ENCODE measurements at regions not wholly inside any gene's neighbourhood (a gene's known extent, or its start where the extent isn't known, plus 50 kb on each side); places are given as distances from the start of the nearest gene placed in this dataset.
"Not testable (repeated sequence)": the region's sequence is repeated elsewhere in the genome, so short reads cannot be mapped to it uniquely, and the experiment has no call there.

DNA sequence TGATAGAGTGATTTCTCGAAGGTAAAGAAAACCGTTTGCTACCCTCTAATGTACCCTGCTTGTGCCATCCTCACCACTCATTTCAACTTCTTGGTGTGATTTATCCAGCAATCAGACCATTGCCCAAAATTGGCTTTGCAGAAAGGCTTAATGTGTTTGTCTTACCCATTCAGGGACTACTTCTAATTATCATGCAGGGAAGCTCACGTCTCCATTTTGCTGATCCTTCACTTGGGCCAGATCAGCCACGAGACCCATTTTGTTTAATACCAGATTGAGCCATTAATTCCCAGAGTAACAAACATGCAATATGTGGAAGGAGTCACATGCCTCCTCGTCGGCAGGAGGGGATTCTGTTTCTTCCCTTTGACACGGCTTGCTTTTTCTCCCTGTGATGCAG, 51.1 kb upstream of the CRY1 start:
- no peak for DNase-seq (ENCODE audit: low read depth)

DNA sequence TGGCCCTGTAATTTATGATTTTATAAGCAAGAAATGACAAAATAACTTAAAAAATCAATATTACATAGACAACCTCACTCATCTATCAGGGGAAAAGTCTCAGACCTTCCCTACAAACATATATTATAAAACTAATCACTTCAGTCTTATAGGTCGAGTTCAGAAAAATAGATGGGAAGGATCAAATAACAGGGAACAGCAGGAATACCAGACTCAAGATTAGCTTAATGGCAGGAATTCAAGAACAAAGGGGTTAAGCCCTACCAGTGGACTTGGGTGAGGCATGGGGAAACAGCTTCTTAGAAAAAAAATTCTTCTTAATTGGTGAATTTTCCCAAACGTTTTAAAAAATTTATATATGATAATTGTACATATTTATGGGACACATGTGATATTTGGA, 51.6 kb upstream of the CRY1 start:
- no peak for DNase-seq (ENCODE audit: low read depth)

DNA sequence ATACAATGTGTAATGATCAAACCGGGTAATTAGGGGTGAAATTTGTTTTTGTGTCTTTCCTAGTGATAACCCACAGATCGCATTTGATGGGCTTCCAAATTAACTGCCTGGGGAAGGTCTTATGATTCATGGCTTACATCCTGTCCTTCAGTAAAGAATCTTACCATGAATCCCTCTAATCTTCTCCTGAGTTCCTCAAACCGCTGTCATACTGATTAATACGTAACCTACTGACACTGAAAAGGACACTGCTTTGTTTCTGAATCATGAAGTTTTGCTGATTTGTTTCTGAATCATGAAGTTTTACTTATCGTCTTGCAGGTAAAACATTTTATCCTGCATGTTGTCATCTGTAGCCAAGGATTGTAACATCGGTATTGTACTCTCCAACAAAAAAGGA, 52.0 kb upstream of the CRY1 start:
- DNase-seq (ENCODE audit: low read depth): no peak

DNA sequence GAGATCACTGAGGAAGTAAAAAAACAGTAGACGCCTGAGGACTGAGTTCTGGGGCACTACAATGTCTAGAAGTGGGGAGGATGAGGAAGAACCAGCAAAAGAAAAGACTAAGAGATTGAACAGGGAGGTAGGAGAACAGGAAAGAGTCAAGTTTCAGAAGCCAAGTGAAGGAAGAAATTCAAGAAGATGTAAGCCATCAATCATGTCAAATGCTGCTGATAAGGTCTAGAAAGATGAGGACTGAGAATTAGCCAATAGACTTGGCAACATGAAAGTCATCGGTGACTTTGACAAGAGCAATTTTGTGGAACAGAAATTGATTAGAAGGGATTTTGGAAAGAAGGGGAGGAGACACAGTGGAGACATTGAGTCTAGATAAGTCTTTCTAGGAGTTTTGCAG, 54.8 kb upstream of the CRY1 start:
- DNase-seq (ENCODE audit: low read depth): no peak

DNA sequence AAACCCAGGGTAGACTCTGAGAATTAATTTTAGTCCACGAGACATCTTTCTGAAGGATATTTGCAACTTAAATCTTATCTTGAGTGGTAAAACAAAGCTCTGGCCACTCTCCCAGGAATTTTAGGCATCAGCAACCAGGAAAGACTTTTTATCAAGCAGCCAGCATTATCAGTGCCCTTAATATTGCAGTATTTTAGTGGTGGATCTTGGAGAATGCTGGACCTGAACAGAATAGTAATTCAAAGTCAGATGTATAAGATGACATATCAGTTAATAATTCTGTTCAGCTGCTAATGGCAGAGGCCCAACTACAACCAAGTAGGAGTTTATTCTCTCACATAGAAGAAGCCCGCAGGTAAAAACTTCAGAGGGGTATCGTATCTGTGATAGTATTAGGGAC, 59.0 kb upstream of the CRY1 start:
- peak; percentile 5 for DNase-seq (ENCODE audit: low read depth)

DNA sequence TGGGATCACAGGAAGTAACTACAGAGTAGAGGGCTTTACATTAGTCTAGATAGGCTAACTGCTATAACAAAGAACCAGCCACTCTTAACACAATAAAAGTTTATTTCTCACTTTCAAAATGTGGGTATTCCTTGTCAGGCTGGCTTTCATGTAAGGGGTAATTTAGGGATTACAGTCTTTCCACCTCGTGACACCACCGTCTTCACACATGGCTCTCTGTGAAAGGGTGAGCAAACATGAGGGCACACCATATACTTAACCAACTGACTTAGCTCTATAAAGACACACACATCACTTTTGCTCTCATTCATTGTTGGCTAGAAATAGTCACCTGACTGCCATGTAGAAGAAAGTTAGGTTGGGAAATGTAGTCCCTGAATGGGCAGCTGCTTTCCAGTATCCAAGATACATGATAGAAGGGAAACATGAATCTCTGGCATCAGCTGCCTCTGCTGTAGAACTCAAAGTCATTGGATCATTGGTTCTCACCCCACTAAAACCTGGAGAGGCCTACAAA, 66.1 kb upstream of the CRY1 start:
- no peak for DNase-seq (ENCODE audit: low read depth)

DNA sequence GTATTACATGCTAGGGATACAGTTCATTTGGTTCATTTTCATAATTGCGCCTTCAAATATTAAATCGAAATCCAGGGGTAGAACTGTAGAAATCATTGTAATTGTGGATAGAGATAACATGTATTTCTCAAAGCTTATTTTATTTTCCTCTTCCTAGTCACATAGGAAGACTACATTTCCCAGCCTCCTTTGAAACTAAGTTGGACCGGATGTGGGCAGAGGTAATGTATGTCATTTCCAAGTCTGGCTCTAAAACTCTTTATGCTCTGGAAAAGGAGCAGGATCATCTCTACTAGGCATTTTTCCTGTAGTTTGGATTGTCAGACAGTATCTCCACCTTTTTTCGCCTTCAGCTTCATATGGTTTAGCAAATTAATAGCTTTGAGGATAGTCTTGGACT, 70.1 kb upstream of the CRY1 start:
- DNase-seq (ENCODE audit: low read depth): no peak

DNA sequence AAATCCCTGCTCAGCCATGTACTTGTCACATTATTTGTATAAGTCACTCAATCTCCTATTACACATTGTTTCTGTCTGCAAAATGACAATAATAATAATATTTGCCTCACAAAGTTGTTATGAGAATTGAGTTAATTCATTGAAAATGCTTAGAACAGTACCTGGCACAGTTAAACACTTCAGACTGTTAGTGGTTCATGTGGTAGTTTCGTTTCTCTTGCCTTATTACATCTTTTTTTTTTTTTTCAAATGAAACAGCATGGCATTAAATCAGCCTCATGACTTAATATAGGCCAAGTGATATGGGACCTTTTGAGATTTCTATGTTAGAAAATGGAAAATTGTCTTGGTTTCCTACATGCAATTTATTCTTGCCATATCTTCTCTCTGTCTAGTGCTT, 71.0 kb upstream of the CRY1 start:
- DNase-seq (ENCODE audit: low read depth): no peak

DNA sequence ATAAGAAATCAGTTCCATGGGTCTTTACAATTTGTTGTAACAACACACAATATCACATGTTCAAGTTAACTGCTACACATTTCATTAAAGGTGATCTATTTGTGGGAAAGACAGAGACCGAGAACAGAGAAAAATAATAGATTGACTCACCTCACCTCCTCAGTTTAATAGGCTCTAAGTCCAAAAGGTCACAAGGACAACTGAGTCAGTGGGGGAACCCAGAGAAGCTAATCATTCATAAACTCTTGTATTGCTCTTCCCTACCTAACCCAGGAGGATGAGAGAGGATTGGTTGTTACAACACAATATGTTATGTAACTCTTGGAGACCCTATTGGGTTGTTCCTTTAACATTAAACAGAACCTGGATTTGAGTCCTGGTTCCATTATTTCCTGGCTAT, 72.2 kb upstream of the CRY1 start:
- DNase-seq (ENCODE audit: low read depth): no peak

DNA sequence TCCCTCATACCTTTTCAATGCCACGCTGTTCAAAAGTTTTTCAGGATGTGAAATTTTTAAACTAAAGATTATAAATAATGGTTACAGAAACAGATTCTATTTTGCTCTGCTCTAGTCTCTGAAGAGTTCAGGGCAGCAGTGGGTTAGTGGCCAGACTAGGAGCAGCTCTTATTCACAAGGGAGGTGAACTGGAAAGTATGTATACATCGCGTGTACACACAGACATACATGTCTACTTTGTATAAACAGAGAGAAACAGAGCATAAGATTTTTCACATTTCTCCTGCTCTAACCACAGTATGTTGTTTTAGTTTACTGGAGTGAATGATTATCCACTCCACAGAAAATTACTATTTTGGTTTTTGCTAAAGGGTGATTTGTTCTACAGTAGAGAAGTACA, 74.4 kb upstream of the CRY1 start:
- DNase-seq (ENCODE audit: low read depth): no peak

DNA sequence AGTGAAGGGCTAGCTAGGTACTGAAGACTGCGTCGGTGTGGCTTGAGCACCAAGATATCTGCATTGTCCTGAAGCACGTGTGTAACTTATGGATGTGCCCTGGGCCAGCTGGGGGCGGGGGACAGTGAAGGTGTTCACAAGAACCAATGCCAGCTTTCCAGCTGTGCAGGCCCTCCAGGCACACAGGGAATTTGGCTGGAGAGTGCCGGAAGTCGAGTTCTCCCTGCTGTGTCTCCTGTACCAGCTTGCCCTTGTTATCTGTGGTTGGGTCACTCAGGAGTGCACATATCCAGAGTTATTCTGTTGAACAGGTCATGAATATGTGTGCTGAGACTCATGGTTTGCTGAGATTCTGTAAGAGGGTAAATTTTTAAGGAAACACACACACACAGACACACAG, 75.9 kb upstream of the CRY1 start:
- DNase-seq (ENCODE audit: low read depth): no peak

DNA sequence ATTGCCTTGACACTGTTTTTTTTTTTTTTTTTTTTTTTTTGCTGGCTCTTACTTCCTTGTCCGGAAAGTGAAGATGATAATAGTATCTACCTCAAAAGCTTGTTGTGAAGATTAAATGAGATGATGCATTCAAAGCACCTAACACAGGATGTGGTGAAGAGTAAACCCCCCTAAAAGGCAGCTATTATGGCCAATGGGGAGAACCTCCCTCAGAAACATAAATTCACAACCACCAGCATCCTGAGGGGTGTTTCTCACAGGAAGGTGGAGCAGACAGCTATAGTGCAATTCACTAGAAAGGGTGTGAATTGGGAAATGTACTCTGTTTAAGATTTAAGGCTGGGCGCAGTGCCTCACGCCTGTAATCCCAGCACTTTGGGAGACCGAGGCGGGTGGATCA, 85.4 kb upstream of the CRY1 start:
- DNase-seq (ENCODE audit: low read depth): no peak

DNA sequence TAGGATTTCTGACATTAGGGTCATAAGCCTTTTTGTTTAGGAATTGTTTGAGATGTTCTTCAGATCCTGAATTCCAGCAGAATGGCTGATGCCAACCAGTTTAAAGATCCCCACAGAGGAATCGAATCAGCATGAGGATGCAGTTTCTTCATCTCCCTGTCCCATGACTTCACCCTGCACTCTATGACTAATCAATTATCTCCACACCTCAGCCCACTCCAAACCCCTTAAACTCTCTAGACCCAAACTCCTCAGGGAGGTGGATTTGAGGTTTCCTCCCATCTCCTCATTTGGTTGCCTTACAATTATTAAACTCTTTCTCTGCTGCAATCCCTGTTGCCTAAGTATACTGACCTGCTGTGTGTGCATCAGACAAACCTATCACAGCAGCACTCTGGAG, 86.5 kb upstream of the CRY1 start:
- no peak for DNase-seq (ENCODE audit: low read depth)

DNA sequence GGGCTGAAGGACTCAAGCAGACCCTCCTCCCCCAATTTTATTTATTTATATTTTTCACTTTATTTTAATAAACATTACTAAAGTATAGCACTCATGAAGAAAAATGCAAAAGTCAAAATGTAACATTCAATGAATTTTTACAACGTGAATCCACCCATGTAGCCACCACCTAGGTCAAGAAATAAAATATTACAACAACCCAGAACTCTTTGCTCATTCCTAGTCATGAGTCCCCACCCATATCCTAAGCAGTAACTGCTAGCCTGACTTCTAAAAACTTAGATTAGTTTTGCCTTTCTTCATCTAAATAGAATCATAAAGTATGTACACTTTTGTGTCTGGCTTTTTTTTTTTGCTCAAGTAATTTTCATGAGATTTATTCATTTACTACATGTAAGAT, 86.9 kb upstream of the CRY1 start:
- no peak for DNase-seq (ENCODE audit: low read depth)

DNA sequence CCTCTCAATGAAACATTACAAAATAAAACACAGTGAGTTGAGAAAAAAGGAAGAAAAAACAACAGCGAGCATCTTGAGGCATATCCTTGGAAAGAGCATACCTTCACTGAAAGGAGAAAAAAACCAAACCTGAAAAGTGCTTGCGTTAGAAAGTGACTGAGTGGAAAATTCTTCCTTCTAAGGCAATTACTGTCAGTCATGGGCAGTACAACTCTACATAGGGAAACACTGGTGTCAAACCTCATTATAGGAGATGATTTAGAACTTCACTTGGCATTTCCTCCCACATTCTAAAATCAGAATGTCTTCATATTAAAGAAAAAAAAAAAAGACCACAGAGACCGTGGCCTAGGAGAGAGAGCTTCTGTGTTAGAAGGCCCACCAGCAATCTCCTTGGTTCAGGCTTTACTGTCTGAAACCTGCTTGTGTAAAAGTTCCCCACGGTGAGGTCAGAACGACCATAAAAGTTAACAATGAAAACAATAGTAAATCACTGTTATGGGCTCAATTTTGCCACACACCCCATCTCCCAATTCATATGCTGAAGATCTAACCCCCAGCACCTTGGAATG, 91.1 kb upstream of the CRY1 start:
- no peak for DNase-seq (ENCODE audit: low read depth)

DNA sequence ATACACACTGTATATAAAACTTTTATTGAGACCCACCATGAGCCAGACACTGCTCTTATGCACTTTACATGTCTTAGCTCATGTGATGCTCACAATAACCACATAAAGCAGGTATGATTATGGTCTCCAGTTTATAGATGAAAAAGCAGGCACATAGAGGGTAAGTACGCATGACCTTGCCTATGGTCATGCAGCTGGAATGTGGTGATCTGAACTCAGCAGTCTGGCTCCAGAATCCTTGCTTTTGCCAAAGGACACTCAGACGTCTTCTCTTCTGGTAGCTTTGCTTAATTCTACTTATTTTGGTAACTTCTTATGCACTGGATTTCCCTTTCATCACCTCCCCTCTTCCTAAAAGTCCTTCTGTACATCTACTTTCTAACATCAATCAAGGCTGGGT, 103.3 kb upstream of the CRY1 start:
- DNase-seq (ENCODE audit: low read depth): no peak

DNA sequence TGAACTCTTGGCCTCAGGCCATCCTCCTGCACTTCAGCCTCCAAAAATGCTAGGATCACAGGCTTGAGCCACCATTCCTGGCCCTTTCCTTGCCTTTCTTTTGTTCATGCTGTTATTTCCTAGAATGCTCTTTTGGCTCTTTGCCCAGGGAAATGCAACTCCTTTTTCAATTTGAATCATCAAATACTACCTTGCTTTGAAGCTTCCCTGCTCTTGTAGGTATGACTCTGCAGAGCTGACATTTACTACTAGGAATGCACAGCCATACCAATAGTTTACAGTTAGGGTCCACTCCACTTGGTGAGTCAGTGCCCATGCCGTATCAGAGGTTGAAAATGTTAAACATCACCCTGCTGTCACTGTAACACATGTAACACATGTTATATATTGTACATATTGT, 107.0 kb upstream of the CRY1 start:
- DNase-seq (ENCODE audit: low read depth): no peak

DNA sequence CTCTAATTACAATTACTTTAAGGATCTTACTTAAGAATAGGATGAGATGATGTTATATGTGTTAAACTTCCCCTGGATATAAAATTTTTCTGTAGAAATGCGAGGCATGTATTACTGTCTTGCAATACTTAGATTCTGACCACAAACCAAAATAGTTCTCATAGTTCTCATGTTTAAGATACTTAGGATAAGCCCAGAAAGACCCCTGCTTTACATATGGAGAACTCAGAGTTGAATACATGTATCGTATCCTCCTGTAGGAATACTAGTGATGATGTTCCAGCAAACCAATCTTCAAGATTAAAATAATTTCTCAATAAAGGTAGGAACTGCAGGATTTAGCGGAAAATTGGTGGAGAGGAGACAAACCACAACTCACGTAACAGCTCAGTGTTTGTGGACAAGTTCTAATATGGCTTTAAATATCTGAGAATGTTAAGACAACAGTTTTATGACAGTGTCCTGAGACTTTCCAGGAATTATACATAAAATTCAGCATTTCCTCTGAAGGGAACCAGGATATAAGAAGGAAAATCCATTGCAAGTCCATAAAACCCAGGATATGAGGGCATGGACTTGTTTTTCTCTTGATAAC, 114.7 kb upstream of the CRY1 start:
- no peak for DNase-seq (ENCODE audit: low read depth)

DNA sequence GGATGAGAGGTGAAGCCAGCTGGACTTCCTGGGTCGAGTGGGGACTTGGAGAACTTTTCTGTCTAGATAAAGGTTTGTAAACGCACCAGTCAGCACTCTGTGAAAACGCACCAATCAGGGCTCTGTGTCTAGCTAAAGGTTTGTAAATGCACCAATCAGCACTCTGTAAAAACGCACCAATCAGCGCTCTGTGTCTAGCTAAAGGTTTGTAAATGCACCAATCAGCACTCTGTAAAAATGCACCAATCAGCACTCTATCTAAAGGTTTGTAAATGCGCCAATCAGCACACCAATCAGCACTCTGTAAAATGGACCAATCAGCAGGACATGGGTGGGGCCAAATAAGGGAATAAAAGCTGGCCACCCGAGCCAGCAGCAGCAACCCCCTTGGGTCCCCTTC, 116.4 kb upstream of the CRY1 start:
- DNase-seq (ENCODE audit: low read depth): not testable (repeated sequence)

DNA sequence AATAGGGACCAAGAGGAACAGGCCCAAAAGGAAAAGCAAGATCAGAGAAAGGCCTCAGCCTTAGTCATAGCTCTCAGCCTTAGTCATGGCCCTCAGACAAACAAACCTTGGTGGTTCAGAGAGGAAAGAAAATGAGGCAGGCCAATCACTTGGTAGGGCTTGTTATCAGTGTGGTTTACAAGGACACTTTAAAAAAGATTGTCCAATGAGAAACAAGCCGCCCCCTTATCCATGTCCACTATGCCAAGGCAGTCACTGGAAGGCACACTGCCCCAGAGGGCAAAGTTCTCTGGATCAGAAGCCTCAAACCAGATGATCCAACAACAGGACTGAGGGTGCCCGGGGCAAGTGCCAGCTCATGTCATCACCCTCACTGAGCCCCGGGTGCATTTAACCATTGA, 121.0 kb upstream of the CRY1 start:
- DNase-seq (ENCODE audit: low read depth): not testable (repeated sequence)

DNA sequence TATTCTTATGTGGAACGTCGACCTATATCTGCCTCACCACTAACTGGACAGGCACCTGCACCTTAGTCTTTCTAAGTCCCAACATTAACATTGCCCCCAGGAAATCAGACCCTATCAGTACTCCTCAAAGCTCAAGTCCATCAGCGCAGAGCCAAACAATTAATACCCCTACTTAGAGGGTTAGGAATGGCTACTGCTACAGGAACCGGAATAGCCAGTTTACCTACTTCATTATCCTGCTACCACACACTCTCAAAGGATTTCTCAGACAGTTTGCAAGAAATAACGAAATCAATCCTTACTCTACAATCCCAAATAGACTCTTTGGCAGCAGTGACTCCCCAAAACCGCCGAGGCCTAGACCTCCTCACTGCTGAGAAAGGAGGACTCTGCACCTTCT, 123.1 kb upstream of the CRY1 start:
- DNase-seq (ENCODE audit: low read depth): not testable (repeated sequence)

DNA sequence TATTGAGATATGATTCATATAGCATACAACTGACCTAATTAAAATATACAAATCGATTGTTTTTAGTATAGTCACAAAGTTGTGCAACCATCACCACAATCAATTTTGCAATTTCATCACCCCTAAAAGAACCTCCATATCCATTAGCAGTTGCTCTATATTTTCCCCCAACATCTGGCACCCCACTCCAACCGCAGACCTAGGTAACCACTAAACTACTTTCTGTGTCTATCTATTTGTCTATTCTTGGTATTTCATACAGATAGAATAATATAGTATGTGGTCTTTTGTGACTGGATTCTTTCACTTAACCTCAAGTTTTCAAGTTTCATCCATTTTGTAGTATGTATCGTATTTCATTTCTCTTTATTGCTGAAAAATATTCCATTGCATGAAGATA, 126.0 kb upstream of the CRY1 start:
- no peak for DNase-seq (ENCODE audit: low read depth)

DNA sequence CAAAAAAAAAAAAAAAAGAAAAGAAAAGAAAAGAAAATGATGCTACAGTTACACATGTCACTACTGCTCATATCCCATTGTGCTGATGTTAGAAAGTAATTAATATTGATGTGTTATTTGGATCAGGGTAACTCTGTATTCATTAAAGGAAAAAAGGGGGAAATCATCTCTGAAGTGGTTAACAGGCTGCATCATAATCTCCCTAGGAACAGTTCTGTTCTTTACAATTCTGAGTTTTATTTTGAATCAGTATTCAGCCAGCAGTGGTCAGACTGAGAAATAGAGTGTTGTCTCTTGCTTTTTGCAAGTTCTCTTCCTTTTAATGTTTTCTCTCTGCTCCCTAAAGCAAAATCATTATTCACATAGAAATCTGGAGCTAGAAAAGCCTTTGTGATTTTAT, 128.6 kb upstream of the CRY1 start:
- no peak for DNase-seq (ENCODE audit: low read depth)

DNA sequence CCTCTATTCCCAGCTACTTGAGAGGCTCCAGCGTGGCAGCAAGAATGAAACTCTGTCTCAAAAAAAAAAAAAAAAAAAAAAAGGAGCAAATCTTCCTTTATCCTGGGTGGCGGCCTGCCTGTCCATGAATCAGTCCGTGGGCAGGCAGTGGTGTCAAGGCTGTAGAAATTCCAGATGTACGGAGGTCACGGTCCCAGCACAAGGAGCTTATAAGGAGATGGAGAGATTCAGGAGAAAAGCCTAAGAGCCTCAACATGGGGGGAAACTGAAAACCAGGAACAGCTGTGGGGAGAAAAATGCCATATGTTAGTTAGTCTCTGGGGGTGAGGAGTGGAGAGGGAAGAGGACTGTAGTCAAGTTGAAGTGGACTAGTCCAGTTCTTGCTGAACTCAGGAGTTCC, 130.5 kb upstream of the CRY1 start:
- no peak for DNase-seq (ENCODE audit: low read depth)

DNA sequence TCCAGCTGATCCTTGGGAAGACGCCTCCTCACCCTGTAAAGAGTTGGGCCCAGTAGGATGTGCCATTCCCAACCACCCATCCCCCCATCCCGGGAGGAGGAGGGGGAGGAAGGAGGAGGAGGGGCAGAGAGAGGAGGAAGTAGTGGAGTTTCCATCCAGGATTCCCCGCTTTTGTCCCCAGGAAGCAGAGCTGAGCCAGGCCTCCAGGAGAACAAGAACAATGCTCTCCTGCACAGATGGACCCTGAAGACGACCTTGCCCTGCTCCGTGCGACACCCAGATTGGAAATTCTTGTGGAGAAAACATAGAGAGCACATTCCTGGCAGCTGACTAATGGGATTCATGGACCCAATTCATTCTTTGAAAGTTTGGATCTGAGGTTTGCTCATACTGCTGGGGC, 132.3 kb upstream of the CRY1 start:
- no peak for DNase-seq (ENCODE audit: low read depth)

All from non-pigmented ciliary epithelial cell (primary cell).